C4-2B (cell line): ENCODE measurements at regions not wholly inside any gene's neighbourhood (a gene's known extent, or its start where the extent isn't known, plus 50 kb on each side); places are given as distances from the start of the nearest gene placed in this dataset.

Source experiments
- H3K27ac ChIP-seq: fragments of 450-650 bp; 2 replicates; pipeline ENCODE4 v1.5.1; 2017
- ZFX ChIP-seq: fragments of 450-650 bp; IDR thresholded peaks from 2 replicates; pipeline ENCODE4 v1.6.1; 2017
- TF ChIP-seq, protein P1 (sequence below): fragments of 450-650 bp; conservative IDR thresholded peaks from 2 replicates; pipeline ENCODE4 v1.5.1; 2017; ENCODE audit warnings: mild to moderate bottlenecking

DNA sequence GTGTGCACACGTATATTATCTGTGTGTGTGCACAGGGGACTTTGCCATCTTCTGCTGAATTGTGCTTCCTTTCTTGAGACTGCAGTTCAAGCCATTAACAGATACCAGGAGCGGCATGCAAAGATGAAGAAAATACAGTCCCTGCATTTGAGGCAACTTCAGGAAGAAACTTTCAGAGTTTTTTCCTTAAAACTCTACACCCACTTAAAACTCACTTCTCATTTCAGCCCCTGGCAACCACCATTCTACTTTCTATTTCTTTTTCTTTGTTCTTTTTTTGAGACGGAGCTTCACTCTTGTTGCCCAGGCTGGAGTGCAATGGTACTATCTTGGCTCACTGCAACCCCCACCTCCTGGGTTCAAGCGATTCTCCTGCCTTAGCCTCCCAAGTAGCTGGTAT, 448.9 kb upstream of the ZMIZ1 start:
- H3K27ac ChIP-seq: no peak overlapping the region
- no peak for TF ChIP-seq ZFX
- TF ChIP-seq, protein P1, sequence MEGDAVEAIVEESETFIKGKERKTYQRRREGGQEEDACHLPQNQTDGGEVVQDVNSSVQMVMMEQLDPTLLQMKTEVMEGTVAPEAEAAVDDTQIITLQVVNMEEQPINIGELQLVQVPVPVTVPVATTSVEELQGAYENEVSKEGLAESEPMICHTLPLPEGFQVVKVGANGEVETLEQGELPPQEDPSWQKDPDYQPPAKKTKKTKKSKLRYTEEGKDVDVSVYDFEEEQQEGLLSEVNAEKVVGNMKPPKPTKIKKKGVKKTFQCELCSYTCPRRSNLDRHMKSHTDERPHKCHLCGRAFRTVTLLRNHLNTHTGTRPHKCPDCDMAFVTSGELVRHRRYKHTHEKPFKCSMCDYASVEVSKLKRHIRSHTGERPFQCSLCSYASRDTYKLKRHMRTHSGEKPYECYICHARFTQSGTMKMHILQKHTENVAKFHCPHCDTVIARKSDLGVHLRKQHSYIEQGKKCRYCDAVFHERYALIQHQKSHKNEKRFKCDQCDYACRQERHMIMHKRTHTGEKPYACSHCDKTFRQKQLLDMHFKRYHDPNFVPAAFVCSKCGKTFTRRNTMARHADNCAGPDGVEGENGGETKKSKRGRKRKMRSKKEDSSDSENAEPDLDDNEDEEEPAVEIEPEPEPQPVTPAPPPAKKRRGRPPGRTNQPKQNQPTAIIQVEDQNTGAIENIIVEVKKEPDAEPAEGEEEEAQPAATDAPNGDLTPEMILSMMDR: no peak

DNA sequence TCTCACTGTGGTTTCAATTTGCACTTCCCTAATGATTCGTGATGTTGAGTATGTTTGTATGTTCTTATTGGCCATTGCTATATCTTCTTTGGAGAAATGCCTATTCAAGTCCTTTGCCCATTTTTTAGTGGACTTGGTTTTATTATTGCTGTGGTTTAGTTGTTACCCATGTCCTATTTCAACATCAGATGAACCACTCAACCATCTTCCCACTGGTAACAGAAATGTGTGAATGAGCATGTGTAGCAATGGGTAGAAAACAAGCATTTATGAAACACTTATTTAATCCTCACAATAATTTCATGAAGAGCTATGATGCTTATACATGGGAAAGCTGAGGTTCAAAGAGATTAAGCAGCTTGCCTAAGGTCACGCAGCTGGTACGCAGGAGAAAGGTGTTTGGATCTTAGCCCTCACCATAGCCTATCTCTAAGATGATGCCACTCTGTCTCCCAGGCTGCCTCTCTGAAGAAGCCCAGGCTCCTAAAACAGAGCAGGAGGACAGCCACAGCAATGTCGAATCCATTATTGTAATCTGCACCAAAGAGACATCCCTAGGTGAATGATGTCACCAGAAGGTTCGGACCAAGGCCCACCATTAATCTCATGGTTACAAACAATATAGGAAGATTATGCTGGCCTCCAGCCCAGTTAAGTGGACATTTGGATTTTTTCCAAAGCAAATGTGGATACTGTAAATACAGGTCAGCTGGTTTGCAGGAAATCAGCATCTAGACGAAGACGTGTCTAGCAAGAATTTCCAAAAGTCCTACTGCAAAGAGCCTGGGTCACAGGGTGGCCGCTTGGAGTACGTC, 447.6 kb upstream of the ZMIZ1 start:
- peak overlapping the region; percentile 37; the same call in 1 of the 2 replicates for H3K27ac ChIP-seq
- TF ChIP-seq, protein P1: no peak
- no peak for TF ChIP-seq ZFX

GRCh38 chr10:78623578-78624215, 445.1 kb upstream of the ZMIZ1 start:
- TF ChIP-seq, protein P1: no peak
- TF ChIP-seq ZFX: no peak
- no peak overlapping the region for H3K27ac ChIP-seq

DNA sequence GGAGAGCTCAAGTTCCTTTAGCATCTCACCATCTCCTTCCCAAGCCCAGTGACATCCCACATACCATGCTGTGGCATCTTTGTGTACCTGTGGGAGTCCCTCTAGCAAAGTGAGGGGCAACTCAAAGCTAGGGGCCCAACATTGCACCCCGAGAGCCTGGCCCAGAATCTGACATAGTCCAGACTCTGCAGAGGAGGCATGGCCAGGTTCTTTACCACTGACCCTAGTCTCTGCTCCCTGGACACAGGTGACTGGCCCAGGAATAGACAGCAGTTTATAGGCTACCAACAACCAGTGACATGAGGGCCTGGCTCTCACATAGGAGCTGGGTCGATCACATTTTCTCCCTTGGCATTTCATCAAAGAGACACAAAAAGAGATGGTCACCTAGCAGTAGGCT, 444.0 kb upstream of the ZMIZ1 start:
- TF ChIP-seq ZFX: no peak
- TF ChIP-seq, protein P1: no peak
- H3K27ac ChIP-seq: no peak overlapping the region

- no peak for TF ChIP-seq ZFX
- TF ChIP-seq, protein P1: no peak
- H3K27ac ChIP-seq: no peak overlapping the region
Observed at GRCh38 chr10:78626471-78626870, 442.3 kb upstream of the ZMIZ1 start.

- TF ChIP-seq, protein P1: no peak
- TF ChIP-seq ZFX: no peak
Observed at GRCh38 chr10:78627254-78627795, 441.4 kb upstream of the ZMIZ1 start.

DNA sequence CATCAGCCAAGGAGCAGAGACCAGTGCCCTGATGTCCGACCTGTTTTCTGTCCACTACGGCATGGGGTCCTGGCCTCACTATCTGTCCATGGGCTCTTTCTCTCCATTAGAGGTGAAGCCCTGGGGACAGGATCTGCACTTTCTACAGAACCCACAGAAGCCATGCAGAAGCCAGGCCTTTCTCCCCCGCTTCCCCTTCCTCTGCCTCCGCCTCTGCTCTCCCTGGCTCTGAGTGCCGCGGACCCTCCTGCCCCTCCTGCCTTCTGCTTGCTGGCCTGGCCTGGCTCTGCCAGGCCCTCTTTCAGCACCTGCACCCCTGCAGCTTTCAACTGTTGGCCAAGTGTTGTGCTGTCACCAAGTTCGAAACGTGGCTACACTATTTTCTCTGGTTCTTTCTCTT, 439.8 kb upstream of the ZMIZ1 start:
- no peak overlapping the region for H3K27ac ChIP-seq
- no peak for TF ChIP-seq ZFX
- TF ChIP-seq, protein P1: no peak

More at GRCh38 chr10:78627254-78627795, 441.4 kb upstream of the ZMIZ1 start:
- no peak overlapping the region for H3K27ac ChIP-seq
